ENCODE measurements at regions not wholly inside any gene's neighbourhood (a gene's known extent, or its start where the extent isn't known, plus 50 kb on each side); places are given as distances from the start of the nearest gene placed in this dataset.

- Histone ChIP-seq H3K27me3 (ENCODE audit: control insufficient read depth, insufficient read depth, low read length) (peaks cover 3% of the 10 kb centered on the region), H3K36me3 (ENCODE audit: control insufficient read depth, insufficient read depth, low read length) (no peaks in the 10 kb centered on the region), H3K4me3 (ENCODE audit: low read depth, low read length) (no peak overlapping the region)
- DNase-seq (ENCODE audit: low read depth): no peak
- ChIA-PET CTCF (no interaction called here), POLR2A (no interaction called here)
- no peak for TF ChIP-seq CTCF (IDR thresholded peaks at IDR 0.05; ENCODE audit: insufficient read depth, low read depth, low read length)
Measured at GRCh38 chr2:121007490-121007853, 271.8 kb downstream of the GLI2 start.

GRCh38 chr2:121008975-121009374 is 273.3 kb downstream of the GLI2 start:
- H3K36me3 ChIP-seq (ENCODE audit: control insufficient read depth, insufficient read depth, low read length): no peaks in the 10 kb centered on the region
- ChIA-PET POLR2A (no interaction called here), CTCF (no interaction called here)
- TF ChIP-seq CTCF (IDR thresholded peaks at IDR 0.05; ENCODE audit: insufficient read depth, low read depth, low read length): 0 out of 2 replicates have a peak, but pooled peaks have one; percentile 27
- peaks cover 3% of the 10 kb centered on the region for H3K27me3 ChIP-seq (ENCODE audit: control insufficient read depth, insufficient read depth, low read length)
- no peak for DNase-seq (ENCODE audit: low read depth)
- no peak overlapping the region for H3K4me3 ChIP-seq (ENCODE audit: low read depth, low read length)

GRCh38 chr2:121010998-121011397 is 274.0 kb downstream of the TFCP2L1 start:
- no peaks in the 10 kb centered on the region for H3K36me3 ChIP-seq (ENCODE audit: control insufficient read depth, insufficient read depth, low read length)
- no peak for TF ChIP-seq CTCF (IDR thresholded peaks at IDR 0.05; ENCODE audit: insufficient read depth, low read depth, low read length)
- CTCF ChIA-PET: interaction anchor here (1.4 kb wide), 1 partner anchor 315 kb away, joined by 4 read pairs; no protein-coding TSS in a partner anchor
- no peak for DNase-seq (ENCODE audit: low read depth)
- POLR2A ChIA-PET: no interaction called here
- H3K27me3 ChIP-seq (ENCODE audit: control insufficient read depth, insufficient read depth, low read length): peaks cover 1% of the 10 kb centered on the region
- no peak overlapping the region for H3K4me3 ChIP-seq (ENCODE audit: low read depth, low read length)

GRCh38 chr2:121014876-121015275 is 270.1 kb downstream of the TFCP2L1 start:
- no peak for TF ChIP-seq CTCF (IDR thresholded peaks at IDR 0.05; ENCODE audit: insufficient read depth, low read depth, low read length)
- Histone ChIP-seq H3K4me3 (ENCODE audit: low read depth, low read length) (no peak overlapping the region), H3K27me3 (ENCODE audit: control insufficient read depth, insufficient read depth, low read length) (peaks cover 4% of the 10 kb centered on the region), H3K36me3 (ENCODE audit: control insufficient read depth, insufficient read depth, low read length) (no peaks in the 10 kb centered on the region)
- no peak for DNase-seq (ENCODE audit: low read depth)
- ChIA-PET POLR2A (no interaction called here), CTCF (no interaction called here)

GRCh38 chr2:121015971-121016485 is 269.0 kb downstream of the TFCP2L1 start:
- H3K36me3 ChIP-seq (ENCODE audit: control insufficient read depth, insufficient read depth, low read length): no peaks in the 10 kb centered on the region
- ChIA-PET CTCF (no interaction called here), POLR2A (no interaction called here)
- H3K4me3 ChIP-seq (ENCODE audit: low read depth, low read length): no peak overlapping the region
- H3K27me3 ChIP-seq (ENCODE audit: control insufficient read depth, insufficient read depth, low read length): peaks cover 4% of the 10 kb centered on the region
- no peak for TF ChIP-seq CTCF (IDR thresholded peaks at IDR 0.05; ENCODE audit: insufficient read depth, low read depth, low read length)
- DNase-seq (ENCODE audit: low read depth): no peak

Data from BJ (cell line).